Hepatocyte (in vitro differentiated cells): ENCODE measurements at regions not wholly inside any gene's neighbourhood (a gene's known extent, or its start where the extent isn't known, plus 50 kb on each side); places are given as distances from the start of the nearest gene placed in this dataset.

ENCODE experiments used
- CTCF ChIP-seq: fragments of 200-600 bp; sonication (generic); IDR thresholded peaks from 2 replicates; pipeline ENCODE4 v1.5.1; 2016; ENCODE audit warnings: antibody characterized with exemption, mild to moderate bottlenecking; ENCODE audit not compliant: poor library complexity
- EZH2 ChIP-seq: fragments of 200-600 bp; sonication (generic); IDR thresholded peaks from 2 replicates; pipeline ENCODE4 v1.6.1; 2016; ENCODE audit warnings: antibody characterized with exemption, mild to moderate bottlenecking, borderline replicate concordance

GRCh38 chr5:124536333-124536732, 210.1 kb downstream of the ZNF608 start:
- TF ChIP-seq EZH2 = no peak
- TF ChIP-seq CTCF = no peak
